PC-3 (cell line): ENCODE measurements at regions not wholly inside any gene's neighbourhood (a gene's known extent, or its start where the extent isn't known, plus 50 kb on each side); places are given as distances from the start of the nearest gene placed in this dataset.
"Not testable (repeated sequence)": the region's sequence is repeated elsewhere in the genome, so short reads cannot be mapped to it uniquely, and the experiment has no call there.

Experiments used
- CTCF ChIP-seq: fragments of 300-600 bp; sonication (generic); conservative IDR thresholded peaks from 2 replicates; pipeline ENCODE4 v1.5.1; 2017; ENCODE audit warnings: antibody characterized with exemption, low read depth, mild to moderate bottlenecking, low read length
- EZH2 ChIP-seq: fragments of 300-600 bp; sonication (generic); IDR thresholded peaks from one replicate; pipeline ENCODE4 v1.6.1; 2017; ENCODE audit warnings: antibody characterized with exemption, mild to moderate bottlenecking, low read length; ENCODE audit not compliant: unreplicated experiment

DNA sequence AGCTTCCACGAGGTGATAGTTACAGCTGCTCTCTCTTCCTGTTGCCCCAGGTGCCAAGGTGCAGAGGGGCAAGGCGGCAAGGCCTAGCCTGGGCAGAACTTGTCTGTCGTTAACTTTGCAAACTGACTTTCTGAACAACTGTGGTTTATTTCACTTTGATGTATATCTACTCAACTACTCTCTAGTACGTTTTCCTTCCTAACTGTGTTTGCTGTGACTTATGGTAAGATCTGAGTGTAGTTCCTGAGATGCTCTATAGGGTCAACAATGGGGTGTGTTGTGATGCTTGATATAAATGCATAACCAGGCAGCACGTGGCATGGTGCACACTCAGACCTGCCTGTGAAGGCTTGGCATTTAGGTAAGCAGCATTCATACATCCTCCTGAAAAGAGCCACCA is 77.1 kb downstream of the TRIM43 start:
- not testable (repeated sequence) for TF ChIP-seq CTCF, EZH2
